GM23338 (cell line): ENCODE measurements at regions not wholly inside any gene's neighbourhood (a gene's known extent, or its start where the extent isn't known, plus 50 kb on each side); places are given as distances from the start of the nearest gene placed in this dataset.

Experiments used
- ATAC-seq: fragments of 200-7000 bp; cut with Tn5 transposase; 3 replicates; pipeline ENCODE4 v1.9.1; 2020
- DNase-seq: peaks from one replicate; pipeline ENCODE4 v3.0.0-alpha.2; 2015; ENCODE audit warnings: low spot score
- H2AFZ ChIP-seq: fragments of 200-600 bp; sonication (generic); 2 replicates; pipeline ENCODE4 v1.8.0; 2016; ENCODE audit warnings: antibody characterized with exemption, mild to moderate bottlenecking, moderate library complexity
- H3F3A ChIP-seq: fragments of 200-600 bp; sonication (generic); replicated peaks from 2 replicates; pipeline ENCODE4 v1.8.0; 2017; ENCODE audit warnings: antibody characterized with exemption, mixed run types, low read depth
- H3K27ac ChIP-seq: fragments of 200-600 bp; sonication (generic); 2 replicates; pipeline ENCODE4 v1.6.1; 2016; ENCODE audit warnings: low read depth
- H3K27me3 ChIP-seq: fragments of 200-600 bp; sonication (generic); 2 replicates; pipeline ENCODE4 v1.8.0; 2016; ENCODE audit warnings: mild to moderate bottlenecking, mixed run types, moderate library complexity; ENCODE audit not compliant: insufficient read depth
- H3K36me3 ChIP-seq: fragments of 200-600 bp; sonication (generic); 2 replicates; pipeline ENCODE4 v1.8.0; 2016; ENCODE audit warnings: mild to moderate bottlenecking; ENCODE audit not compliant: insufficient read depth
- H3K4me1 ChIP-seq: fragments of 200-600 bp; sonication (generic); 2 replicates; pipeline ENCODE4 v1.8.0; 2016; ENCODE audit warnings: mild to moderate bottlenecking, moderate library complexity; ENCODE audit not compliant: insufficient read depth
- H3K4me2 ChIP-seq: fragments of 200-600 bp; sonication (generic); 2 replicates; pipeline ENCODE4 v1.7.1; 2017; ENCODE audit warnings: mixed run types
- H3K4me3 ChIP-seq: fragments of 200-600 bp; sonication (generic); 2 replicates; pipeline ENCODE4 v1.6.1; 2016; ENCODE audit warnings: mixed run types
- H3K79me2 ChIP-seq: fragments of 200-600 bp; sonication (generic); replicated peaks from 2 replicates; pipeline ENCODE4 v1.8.0; 2017; ENCODE audit warnings: mild to moderate bottlenecking; ENCODE audit not compliant: insufficient read depth
- H3K9me2 ChIP-seq: fragments of 200-600 bp; sonication (generic); 2 replicates; pipeline ENCODE4 v1.8.0; 2017; ENCODE audit not compliant: insufficient read depth
- H4K20me1 ChIP-seq: fragments of 200-600 bp; sonication (generic); replicated peaks from 2 replicates; pipeline ENCODE4 v1.8.0; 2017; ENCODE audit warnings: mild to moderate bottlenecking; ENCODE audit not compliant: insufficient read depth
- H3K27ac Mint-ChIP-seq: 2 replicates; pipeline ENCODE4 v1.8.0; 2020; ENCODE audit warnings: inconsistent platforms, mild to moderate bottlenecking, moderate library complexity, mixed read lengths
- H3K27me3 Mint-ChIP-seq: 3 replicates; pipeline ENCODE4 v1.8.0; 2022; ENCODE audit warnings: low read depth, mild to moderate bottlenecking, moderate library complexity, mixed read lengths, inconsistent platforms; ENCODE audit not compliant: insufficient read depth, poor library complexity
- H3K36me3 Mint-ChIP-seq: 3 replicates; pipeline ENCODE4 v1.8.0; 2021; ENCODE audit warnings: low read depth, mild to moderate bottlenecking, inconsistent platforms, moderate library complexity, mixed read lengths
- H3K4me1 Mint-ChIP-seq: 3 replicates; pipeline ENCODE4 v1.8.0; 2020; ENCODE audit warnings: mild to moderate bottlenecking, inconsistent platforms, mixed read lengths
- H3K4me3 Mint-ChIP-seq: 3 replicates; pipeline ENCODE4 v1.8.0; 2021; ENCODE audit warnings: moderate library complexity, mild to moderate bottlenecking, inconsistent platforms, mixed read lengths
- H3K9me3 Mint-ChIP-seq: 3 replicates; pipeline ENCODE4 v1.8.0; 2020; ENCODE audit warnings: moderate library complexity, mild to moderate bottlenecking, inconsistent platforms, mixed read lengths
- CREB1 ChIP-seq: fragments of 250-450 bp; sonication (Bioruptor Pico); IDR thresholded peaks from 2 replicates; pipeline ENCODE4 v1.5.0; 2020; ENCODE audit warnings: low read depth, mild to moderate bottlenecking, moderate library complexity
- EZH2 ChIP-seq: fragments of 200-600 bp; sonication (generic); IDR thresholded peaks from one replicate; pipeline ENCODE4 v1.8.0; 2017; ENCODE audit warnings: antibody characterized with exemption, mild to moderate bottlenecking, low read depth; ENCODE audit not compliant: unreplicated experiment
- EZH2phosphoT487 ChIP-seq: fragments of 200-600 bp; sonication (generic); IDR thresholded peaks from one replicate; pipeline ENCODE4 v1.8.1; 2018; ENCODE audit warnings: antibody characterized with exemption; ENCODE audit not compliant: unreplicated experiment
- JUNB ChIP-seq: IDR thresholded peaks from one replicate; pipeline ENCODE4 v1.6.1; 2016; ENCODE audit warnings: antibody characterized with exemption; ENCODE audit not compliant: unreplicated experiment
- NANOG ChIP-seq: IDR thresholded peaks from 2 replicates; pipeline ENCODE4 v1.6.1; 2016; ENCODE audit warnings: antibody characterized with exemption, borderline replicate concordance
- POLR2AphosphoS5 ChIP-seq: IDR thresholded peaks from 2 replicates; pipeline ENCODE4 v1.6.1; 2016; ENCODE audit warnings: antibody characterized with exemption, low read depth
- STAT1 ChIP-seq: IDR thresholded peaks from one replicate; pipeline ENCODE4 v1.6.1; 2016; ENCODE audit warnings: antibody characterized with exemption; ENCODE audit not compliant: unreplicated experiment
- ZNF114 ChIP-seq: fragments of 250-450 bp; sonication (Bioruptor Pico); IDR thresholded peaks from 2 replicates; pipeline ENCODE4 v1.5.0; 2020; ENCODE audit warnings: mild to moderate bottlenecking, moderate library complexity
- ZNF331 ChIP-seq: fragments of 250-450 bp; sonication (Bioruptor Pico); IDR thresholded peaks from 2 replicates; pipeline ENCODE4 v1.5.0; 2020; ENCODE audit warnings: low read depth, mild to moderate bottlenecking, moderate library complexity
- TF ChIP-seq, protein P1 (sequence below): IDR thresholded peaks from one replicate; pipeline ENCODE4 v1.6.1; 2018; ENCODE audit warnings: antibody characterized with exemption; ENCODE audit not compliant: unreplicated experiment
- TF ChIP-seq, protein P2 (sequence below), 2 experiments: fragments of 200-600 bp in 1 of 2; sonication (generic) in 1 of 2; conservative IDR thresholded peaks; 2 replicates each; pipeline versions ENCODE4 v1.5.1 to v1.6.1; 2016 to 2017; ENCODE audit warnings: antibody characterized with exemption in 2 of 2, low read depth in 2 of 2, mild to moderate bottlenecking in 2 of 2, moderate library complexity in 1 of 2
- TF ChIP-seq, protein P3 (sequence below): fragments of 250-450 bp; sonication (Bioruptor Pico); IDR thresholded peaks from 2 replicates; pipeline ENCODE4 v1.5.0; 2020; ENCODE audit warnings: mild to moderate bottlenecking, moderate library complexity
- TF ChIP-seq, protein P4 (sequence below): IDR thresholded peaks from 2 replicates; pipeline ENCODE4 v1.6.1; 2016; ENCODE audit warnings: antibody characterized with exemption

DNA sequence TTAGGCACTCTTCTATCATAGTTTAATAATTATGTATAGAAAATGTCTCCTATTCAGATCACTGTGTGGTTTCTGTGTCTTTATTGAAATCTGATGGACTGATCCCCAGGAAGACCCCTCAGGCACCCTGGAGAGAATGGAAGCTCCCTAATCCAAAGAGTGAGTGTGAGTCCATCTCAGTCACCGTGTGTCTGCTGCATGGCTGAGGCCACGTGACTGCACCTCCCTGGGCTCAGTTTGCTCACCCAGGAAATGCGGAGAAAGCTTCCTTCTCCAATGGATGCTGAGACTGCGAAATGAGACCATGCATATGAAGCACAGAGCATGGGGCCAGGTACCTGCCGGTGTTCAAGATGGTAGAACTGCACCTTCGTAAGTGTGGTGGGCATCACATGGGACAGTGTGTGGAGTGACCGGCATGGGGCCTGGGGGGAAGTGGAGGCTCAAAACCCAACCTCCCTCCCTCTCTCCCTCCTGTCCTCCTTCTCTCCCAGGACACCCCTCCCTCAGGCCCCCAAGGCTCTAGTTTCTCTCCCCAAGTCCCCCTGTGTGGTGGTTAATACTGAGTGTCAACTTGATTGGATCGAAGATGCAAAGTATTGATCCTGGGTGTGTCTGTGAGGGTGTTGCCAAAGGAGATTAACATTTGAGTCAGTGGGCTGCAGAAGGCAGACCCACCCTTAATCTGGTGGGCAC lies 557.5 kb downstream of the PTPRU start:
- Histone ChIP-seq H3K4me1 (no peaks in the 10 kb centered on the region), H2AFZ (peak overlapping the region; percentile 97; the same call in 1 of the 2 replicates), H3K9me2 (peaks cover 6% of the 10 kb centered on the region; the same call in 1 of the 2 replicates), H3K4me2 (no peak overlapping the region), H3K4me3 (no peak overlapping the region), H4K20me1 (no peaks in the 10 kb centered on the region), H3F3A (no peaks in the 10 kb centered on the region), H3K36me3 (no peaks in the 10 kb centered on the region), H3K27ac (no peak overlapping the region), H3K79me2 (no peaks in the 10 kb centered on the region), H3K27me3 (no peaks in the 10 kb centered on the region)
- ATAC-seq (no peak), DNase-seq (no peak)
- Mint-ChIP-seq H3K27me3 (peaks cover 4% of the 10 kb centered on the region), H3K27ac (peak overlapping the region; percentile 94), H3K36me3 (peaks cover 5% of the 10 kb centered on the region; the same call in 2 of the 3 replicates), H3K4me1 (peaks cover 6% of the 10 kb centered on the region; the same call in 1 of the 3 replicates), H3K9me3 (peaks cover 20% of the 10 kb centered on the region), H3K4me3 (no peak overlapping the region; the same call in 2 of the 3 replicates)
- TF ChIP-seq ZNF114 (CRISPR knock-in tag), result no peak
- TF ChIP-seq, protein P1, sequence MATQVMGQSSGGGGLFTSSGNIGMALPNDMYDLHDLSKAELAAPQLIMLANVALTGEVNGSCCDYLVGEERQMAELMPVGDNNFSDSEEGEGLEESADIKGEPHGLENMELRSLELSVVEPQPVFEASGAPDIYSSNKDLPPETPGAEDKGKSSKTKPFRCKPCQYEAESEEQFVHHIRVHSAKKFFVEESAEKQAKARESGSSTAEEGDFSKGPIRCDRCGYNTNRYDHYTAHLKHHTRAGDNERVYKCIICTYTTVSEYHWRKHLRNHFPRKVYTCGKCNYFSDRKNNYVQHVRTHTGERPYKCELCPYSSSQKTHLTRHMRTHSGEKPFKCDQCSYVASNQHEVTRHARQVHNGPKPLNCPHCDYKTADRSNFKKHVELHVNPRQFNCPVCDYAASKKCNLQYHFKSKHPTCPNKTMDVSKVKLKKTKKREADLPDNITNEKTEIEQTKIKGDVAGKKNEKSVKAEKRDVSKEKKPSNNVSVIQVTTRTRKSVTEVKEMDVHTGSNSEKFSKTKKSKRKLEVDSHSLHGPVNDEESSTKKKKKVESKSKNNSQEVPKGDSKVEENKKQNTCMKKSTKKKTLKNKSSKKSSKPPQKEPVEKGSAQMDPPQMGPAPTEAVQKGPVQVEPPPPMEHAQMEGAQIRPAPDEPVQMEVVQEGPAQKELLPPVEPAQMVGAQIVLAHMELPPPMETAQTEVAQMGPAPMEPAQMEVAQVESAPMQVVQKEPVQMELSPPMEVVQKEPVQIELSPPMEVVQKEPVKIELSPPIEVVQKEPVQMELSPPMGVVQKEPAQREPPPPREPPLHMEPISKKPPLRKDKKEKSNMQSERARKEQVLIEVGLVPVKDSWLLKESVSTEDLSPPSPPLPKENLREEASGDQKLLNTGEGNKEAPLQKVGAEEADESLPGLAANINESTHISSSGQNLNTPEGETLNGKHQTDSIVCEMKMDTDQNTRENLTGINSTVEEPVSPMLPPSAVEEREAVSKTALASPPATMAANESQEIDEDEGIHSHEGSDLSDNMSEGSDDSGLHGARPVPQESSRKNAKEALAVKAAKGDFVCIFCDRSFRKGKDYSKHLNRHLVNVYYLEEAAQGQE, result no peak
- no peak for TF ChIP-seq STAT1
- TF ChIP-seq, protein P2, sequence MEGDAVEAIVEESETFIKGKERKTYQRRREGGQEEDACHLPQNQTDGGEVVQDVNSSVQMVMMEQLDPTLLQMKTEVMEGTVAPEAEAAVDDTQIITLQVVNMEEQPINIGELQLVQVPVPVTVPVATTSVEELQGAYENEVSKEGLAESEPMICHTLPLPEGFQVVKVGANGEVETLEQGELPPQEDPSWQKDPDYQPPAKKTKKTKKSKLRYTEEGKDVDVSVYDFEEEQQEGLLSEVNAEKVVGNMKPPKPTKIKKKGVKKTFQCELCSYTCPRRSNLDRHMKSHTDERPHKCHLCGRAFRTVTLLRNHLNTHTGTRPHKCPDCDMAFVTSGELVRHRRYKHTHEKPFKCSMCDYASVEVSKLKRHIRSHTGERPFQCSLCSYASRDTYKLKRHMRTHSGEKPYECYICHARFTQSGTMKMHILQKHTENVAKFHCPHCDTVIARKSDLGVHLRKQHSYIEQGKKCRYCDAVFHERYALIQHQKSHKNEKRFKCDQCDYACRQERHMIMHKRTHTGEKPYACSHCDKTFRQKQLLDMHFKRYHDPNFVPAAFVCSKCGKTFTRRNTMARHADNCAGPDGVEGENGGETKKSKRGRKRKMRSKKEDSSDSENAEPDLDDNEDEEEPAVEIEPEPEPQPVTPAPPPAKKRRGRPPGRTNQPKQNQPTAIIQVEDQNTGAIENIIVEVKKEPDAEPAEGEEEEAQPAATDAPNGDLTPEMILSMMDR (conservative IDR thresholded peaks at IDR 0.05; ENCODE audit: low read depth in 2 of 2), result no peak
- TF ChIP-seq JUNB, result no peak
- no peak for TF ChIP-seq POLR2AphosphoS5
- TF ChIP-seq EZH2phosphoT487, result no peak
- no peak for TF ChIP-seq ZNF331 (CRISPR knock-in tag)
- TF ChIP-seq EZH2, result no peak
- TF ChIP-seq, protein P3, sequence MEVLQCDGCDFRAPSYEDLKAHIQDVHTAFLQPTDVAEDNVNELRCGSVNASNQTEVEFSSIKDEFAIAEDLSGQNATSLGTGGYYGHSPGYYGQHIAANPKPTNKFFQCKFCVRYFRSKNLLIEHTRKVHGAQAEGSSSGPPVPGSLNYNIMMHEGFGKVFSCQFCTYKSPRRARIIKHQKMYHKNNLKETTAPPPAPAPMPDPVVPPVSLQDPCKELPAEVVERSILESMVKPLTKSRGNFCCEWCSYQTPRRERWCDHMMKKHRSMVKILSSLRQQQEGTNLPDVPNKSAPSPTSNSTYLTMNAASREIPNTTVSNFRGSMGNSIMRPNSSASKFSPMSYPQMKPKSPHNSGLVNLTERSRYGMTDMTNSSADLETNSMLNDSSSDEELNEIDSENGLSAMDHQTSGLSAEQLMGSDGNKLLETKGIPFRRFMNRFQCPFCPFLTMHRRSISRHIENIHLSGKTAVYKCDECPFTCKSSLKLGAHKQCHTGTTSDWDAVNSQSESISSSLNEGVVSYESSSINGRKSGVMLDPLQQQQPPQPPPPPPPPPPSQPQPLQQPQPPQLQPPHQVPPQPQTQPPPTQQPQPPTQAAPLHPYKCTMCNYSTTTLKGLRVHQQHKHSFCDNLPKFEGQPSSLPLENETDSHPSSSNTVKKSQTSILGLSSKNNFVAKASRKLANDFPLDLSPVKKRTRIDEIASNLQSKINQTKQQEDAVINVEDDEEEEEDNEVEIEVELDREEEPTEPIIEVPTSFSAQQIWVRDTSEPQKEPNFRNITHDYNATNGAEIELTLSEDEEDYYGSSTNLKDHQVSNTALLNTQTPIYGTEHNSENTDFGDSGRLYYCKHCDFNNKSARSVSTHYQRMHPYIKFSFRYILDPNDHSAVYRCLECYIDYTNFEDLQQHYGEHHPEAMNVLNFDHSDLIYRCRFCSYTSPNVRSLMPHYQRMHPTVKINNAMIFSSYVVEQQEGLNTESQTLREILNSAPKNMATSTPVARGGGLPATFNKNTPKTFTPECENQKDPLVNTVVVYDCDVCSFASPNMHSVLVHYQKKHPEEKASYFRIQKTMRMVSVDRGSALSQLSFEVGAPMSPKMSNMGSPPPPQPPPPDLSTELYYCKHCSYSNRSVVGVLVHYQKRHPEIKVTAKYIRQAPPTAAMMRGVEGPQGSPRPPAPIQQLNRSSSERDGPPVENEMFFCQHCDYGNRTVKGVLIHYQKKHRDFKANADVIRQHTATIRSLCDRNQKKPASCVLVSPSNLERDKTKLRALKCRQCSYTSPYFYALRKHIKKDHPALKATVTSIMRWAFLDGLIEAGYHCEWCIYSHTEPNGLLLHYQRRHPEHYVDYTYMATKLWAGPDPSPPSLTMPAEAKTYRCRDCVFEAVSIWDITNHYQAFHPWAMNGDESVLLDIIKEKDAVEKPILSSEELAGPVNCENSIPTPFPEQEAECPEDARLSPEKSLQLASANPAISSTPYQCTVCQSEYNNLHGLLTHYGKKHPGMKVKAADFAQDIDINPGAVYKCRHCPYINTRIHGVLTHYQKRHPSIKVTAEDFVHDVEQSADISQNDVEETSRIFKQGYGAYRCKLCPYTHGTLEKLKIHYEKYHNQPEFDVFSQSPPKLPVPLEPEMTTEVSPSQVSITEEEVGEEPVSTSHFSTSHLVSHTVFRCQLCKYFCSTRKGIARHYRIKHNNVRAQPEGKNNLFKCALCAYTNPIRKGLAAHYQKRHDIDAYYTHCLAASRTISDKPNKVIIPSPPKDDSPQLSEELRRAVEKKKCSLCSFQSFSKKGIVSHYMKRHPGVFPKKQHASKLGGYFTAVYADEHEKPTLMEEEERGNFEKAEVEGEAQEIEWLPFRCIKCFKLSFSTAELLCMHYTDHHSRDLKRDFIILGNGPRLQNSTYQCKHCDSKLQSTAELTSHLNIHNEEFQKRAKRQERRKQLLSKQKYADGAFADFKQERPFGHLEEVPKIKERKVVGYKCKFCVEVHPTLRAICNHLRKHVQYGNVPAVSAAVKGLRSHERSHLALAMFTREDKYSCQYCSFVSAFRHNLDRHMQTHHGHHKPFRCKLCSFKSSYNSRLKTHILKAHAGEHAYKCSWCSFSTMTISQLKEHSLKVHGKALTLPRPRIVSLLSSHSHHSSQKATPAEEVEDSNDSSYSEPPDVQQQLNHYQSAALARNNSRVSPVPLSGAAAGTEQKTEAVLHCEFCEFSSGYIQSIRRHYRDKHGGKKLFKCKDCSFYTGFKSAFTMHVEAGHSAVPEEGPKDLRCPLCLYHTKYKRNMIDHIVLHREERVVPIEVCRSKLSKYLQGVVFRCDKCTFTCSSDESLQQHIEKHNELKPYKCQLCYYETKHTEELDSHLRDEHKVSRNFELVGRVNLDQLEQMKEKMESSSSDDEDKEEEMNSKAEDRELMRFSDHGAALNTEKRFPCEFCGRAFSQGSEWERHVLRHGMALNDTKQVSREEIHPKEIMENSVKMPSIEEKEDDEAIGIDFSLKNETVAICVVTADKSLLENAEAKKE, result no peak
- TF ChIP-seq, protein P4, sequence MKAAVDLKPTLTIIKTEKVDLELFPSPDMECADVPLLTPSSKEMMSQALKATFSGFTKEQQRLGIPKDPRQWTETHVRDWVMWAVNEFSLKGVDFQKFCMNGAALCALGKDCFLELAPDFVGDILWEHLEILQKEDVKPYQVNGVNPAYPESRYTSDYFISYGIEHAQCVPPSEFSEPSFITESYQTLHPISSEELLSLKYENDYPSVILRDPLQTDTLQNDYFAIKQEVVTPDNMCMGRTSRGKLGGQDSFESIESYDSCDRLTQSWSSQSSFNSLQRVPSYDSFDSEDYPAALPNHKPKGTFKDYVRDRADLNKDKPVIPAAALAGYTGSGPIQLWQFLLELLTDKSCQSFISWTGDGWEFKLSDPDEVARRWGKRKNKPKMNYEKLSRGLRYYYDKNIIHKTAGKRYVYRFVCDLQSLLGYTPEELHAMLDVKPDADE, result no peak
- no peak for TF ChIP-seq NANOG
- TF ChIP-seq CREB1 (CRISPR knock-in tag), result no peak
